Stimulated activated naive B cell treated with anti-CD40 and anti-IgM and Interleukin-4, amounts not matched to agents 10 μg/mL and 1 μg/mL and 100 μg/mL, for 72 hours (primary cell): ENCODE measurements at regions not wholly inside any gene's neighbourhood (a gene's known extent, or its start where the extent isn't known, plus 50 kb on each side); places are given as distances from the start of the nearest gene placed in this dataset.

ENCODE experiments used
- ATAC-seq, 2 donors: fragments of 150-1000 bp; cut with Tn5 transposase; replicated peaks; 2 replicates each; pipeline ENCODE4 v1.10.0; 2021; ENCODE audit warnings: moderate library complexity in 1 of 2
- DNase-seq: peaks from one replicate; pipeline ENCODE4 v3.0.0; 2021
- H3K27ac Mint-ChIP-seq: one replicate; pipeline ENCODE4 v1.8.0; 2022; ENCODE audit warnings: mild to moderate bottlenecking, mixed read lengths
- H3K27me3 Mint-ChIP-seq, 2 donors: one replicate each; pipeline ENCODE4 v1.8.0; 2022; ENCODE audit warnings: mixed read lengths in 2 of 2
- H3K36me3 Mint-ChIP-seq, 2 donors: one replicate each; pipeline ENCODE4 v1.8.0; 2022; ENCODE audit warnings: mixed read lengths in 2 of 2, mild to moderate bottlenecking in 1 of 2
- H3K4me1 Mint-ChIP-seq, 2 donors: one replicate each; pipeline ENCODE4 v1.8.0; 2022; ENCODE audit warnings: mixed read lengths in 2 of 2, mild to moderate bottlenecking in 1 of 2
- H3K4me3 Mint-ChIP-seq, 2 donors: one replicate each; pipeline ENCODE4 v1.8.0; 2022; ENCODE audit warnings: mild to moderate bottlenecking in 2 of 2, mixed read lengths in 2 of 2, moderate library complexity in 1 of 2
- H3K9me3 Mint-ChIP-seq, 2 donors: one replicate each; pipeline ENCODE4 v1.8.0; 2022; ENCODE audit warnings: mixed read lengths in 2 of 2, mild to moderate bottlenecking in 1 of 2

DNA sequence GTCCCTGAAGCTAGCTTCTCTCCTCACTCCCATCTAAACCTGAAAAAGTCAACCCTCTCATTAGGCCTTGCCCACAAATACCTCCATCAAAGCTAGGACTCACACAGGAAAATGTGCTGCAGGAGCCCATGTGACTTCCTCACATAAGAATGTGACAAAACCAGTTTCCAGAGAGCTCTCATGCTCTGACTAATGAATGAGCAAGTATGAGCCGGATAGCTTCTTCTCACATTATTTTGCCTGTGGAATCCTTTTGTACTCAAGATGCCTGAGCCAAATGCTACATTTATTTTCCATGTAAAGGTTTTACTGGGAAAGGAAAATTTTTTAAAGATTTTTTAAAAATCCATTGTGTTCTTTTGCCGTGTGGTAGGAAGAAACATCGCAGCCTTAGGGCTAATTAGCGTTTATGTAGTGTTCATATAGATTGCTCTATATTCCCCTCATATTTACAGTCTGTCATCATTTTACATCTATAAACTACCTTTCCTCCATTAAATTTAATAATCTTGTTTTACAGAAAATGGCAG, 68.6 kb upstream of the CCN6 start:
- H3K4me1 Mint-ChIP-seq: peaks cover 10 to 13% of the 10 kb centered on the region in 2 donors

DNA sequence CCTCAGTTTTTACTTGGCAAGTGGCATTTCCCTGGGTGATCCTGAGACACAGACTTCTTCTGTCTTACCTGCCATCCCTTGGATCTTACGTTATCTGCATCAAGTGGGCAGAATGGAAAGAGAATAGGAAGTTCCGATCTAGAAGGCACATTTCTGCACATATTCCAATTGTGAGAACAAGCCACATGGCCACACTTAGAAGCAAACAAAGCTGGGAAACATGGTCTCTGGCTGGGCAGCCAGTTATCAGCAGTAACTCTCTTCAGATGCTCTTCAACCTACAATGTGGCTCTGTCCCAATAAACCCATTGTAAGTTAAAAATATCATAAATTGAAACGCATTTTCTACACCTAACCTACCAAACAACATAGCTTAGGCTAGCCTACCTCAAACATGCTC, 67.3 kb upstream of the CCN6 start:
- Mint-ChIP-seq H3K4me3 (no peak overlapping the region), H3K9me3 (no peaks in the 10 kb centered on the region), H3K27me3 (peaks cover 7 to 10% of the 10 kb centered on the region in 2 donors), H3K36me3 (no peaks in the 10 kb centered on the region), H3K27ac (no peak overlapping the region), H3K4me1 (peaks cover 10 to 13% of the 10 kb centered on the region in 2 donors)
- DNase-seq: no peak
- no peak for ATAC-seq

More for the DNA sequence above, 68.6 kb upstream of the CCN6 start:
- Mint-ChIP-seq H3K36me3 (no peaks in the 10 kb centered on the region), H3K4me3 (no peak overlapping the region), H3K27ac (no peak overlapping the region), H3K27me3 (peaks cover 0 to 4% of the 10 kb centered on the region in 2 donors), H3K9me3 (no peaks in the 10 kb centered on the region)
- DNase-seq (no peak), ATAC-seq (no peak)

DNA sequence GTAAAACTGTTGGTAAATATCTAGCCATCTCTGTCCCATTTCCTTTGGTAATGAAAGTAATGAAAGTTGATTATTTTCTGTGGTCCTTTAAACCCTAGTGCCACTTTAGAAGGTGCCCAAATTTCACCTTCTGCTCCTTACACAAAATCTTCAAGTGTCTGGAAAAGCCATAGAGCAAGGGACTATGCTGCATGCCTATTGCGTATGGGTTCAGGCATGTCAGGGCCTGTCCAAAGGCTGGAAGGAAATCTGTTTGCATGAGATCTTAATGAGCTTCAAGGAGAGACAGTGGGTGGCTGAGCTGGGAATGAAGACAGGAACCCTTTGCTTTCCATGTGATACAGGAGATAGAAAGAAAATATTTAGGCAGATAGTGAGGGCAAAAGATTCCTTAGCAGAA, 66.6 kb upstream of the CCN6 start:
- Mint-ChIP-seq H3K4me3 (no peak overlapping the region), H3K9me3 (no peaks in the 10 kb centered on the region), H3K4me1 (peaks cover 10 to 14% of the 10 kb centered on the region in 2 donors)

DNA sequence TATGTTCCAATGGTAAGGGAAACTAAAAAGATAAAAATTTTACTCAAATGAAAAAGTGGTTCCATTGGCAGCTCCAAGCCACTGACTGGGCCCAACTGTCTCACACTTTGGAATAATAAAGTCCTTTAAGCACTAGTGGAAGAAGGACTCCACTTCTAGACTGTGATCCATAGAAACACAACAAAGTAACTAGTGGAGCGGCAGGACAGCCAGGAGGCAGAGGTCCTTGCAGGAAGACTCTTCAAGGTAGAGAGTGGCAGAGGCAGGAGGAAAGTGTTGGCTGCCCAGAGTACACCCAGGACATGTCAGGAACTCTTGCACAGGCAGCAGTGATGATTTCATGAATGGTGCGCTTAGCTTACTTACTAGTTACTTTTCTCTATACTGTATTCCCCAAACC, 65.0 kb upstream of the CCN6 start:
- no peak for ATAC-seq

More for the DNA sequence above, 66.6 kb upstream of the CCN6 start:
- peaks cover 9 to 10% of the 10 kb centered on the region in 2 donors for H3K27me3 Mint-ChIP-seq
- no peak overlapping the region for H3K27ac Mint-ChIP-seq
- DNase-seq (no peak), ATAC-seq (no peak)
- no peaks in the 10 kb centered on the region for H3K36me3 Mint-ChIP-seq

DNA sequence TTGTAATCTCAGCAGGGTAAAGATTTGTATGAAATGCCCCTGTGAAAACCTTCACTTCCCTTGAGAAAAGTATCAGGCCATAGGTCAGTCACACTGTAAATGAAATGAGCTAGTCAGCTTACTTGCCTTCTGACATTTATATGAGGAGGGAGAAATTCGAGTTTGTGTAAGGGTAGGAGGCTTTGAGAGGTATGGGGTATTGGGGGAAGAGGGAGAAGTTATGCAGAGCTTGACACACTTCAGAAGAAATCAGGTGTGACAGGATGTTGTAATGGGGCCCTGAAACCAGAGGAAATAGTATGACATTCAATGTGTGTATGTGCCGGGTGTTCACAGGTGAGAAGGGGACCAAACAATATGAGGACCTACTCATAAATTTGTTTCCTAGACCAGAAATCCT, 64.2 kb upstream of the CCN6 start:
- Mint-ChIP-seq H3K27me3 (peaks cover 11 to 16% of the 10 kb centered on the region in 2 donors), H3K9me3 (no peaks in the 10 kb centered on the region), H3K36me3 (no peaks in the 10 kb centered on the region), H3K4me1 (peaks cover 23 to 27% of the 10 kb centered on the region in 2 donors), H3K27ac (peak overlapping the region; percentile 28), H3K4me3 (no peak overlapping the region)
- ATAC-seq (peak; percentile 69 to 84), DNase-seq (no peak)

More for the DNA sequence above, 65.0 kb upstream of the CCN6 start:
- Mint-ChIP-seq H3K36me3 (no peaks in the 10 kb centered on the region), H3K27me3 (peaks cover 10 to 14% of the 10 kb centered on the region in 2 donors), H3K9me3 (no peaks in the 10 kb centered on the region), H3K4me1 (peaks cover 23 to 27% of the 10 kb centered on the region in 2 donors), H3K27ac (no peak overlapping the region), H3K4me3 (no peak overlapping the region)
- DNase-seq: no peak

DNA sequence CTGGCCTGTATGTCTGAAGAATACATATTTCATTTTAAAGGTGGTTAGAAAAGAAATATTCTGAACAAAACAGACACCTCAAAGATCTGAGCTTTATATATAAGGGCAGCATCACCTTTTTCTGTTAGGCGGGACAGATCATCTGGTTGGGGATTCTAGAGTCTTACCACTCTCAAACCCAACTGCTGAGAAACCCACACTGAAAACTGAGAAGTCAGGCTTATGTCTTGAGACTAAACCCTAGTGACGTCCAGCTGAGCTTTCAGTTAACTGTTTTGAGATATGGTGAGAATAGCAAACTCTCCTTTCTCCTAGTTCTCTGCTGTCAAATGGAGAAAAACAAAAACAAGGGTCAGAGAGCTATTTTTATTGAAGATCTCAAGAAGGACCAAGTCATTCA, 63.7 kb upstream of the CCN6 start:
- Mint-ChIP-seq H3K4me3 (no peak overlapping the region), H3K4me1 (peaks cover 23 to 27% of the 10 kb centered on the region in 2 donors), H3K9me3 (no peaks in the 10 kb centered on the region), H3K36me3 (no peaks in the 10 kb centered on the region), H3K27me3 (peaks cover 15 to 20% of the 10 kb centered on the region in 2 donors), H3K27ac (no peak overlapping the region)
- DNase-seq (no peak), ATAC-seq (no peak)

DNA sequence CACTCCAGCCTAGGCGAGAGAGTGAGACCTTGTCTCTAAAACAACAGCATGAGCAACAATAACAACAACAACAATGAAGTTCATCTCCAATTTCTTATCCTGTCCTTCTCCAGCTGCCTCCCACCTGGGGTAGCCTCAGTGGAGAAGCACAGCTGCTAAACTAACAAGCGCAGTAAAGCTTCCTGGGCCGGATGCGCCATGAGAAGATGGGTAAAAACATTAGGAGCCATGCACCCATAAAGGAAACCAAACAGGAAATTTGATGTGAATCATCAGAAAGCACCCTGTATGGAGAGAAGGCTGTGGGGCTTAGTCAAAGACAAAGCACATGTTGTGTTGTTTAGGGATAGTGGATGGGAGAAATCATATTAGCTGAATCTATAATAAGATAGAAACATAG, 61.1 kb upstream of the CCN6 start:
- no peak overlapping the region for H3K27ac Mint-ChIP-seq

DNA sequence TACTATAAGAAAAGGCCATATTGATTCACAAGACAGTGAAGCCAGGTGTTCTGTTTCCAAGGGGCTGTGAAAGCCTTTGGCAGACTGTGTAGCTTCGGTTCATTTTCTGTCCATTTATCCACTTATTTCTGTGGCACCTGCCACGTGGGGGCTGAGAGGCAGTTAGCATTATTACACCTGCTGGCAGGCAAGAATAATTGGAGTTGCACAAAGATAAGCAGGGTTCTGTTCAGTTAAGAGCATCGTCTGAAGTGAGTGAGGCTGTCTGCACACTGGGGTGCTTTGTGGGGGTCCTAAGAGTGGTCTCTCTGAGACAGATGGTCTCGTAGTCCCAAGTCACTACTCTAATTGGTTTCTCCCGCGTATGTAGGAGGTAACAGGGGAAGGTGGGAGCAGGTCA, 60.6 kb upstream of the CCN6 start:
- H3K27me3 Mint-ChIP-seq: peaks cover 11 to 20% of the 10 kb centered on the region in 2 donors
- no peak overlapping the region for H3K27ac Mint-ChIP-seq
- no peaks in the 10 kb centered on the region for H3K9me3 Mint-ChIP-seq
- H3K4me3 Mint-ChIP-seq: no peak overlapping the region
- no peaks in the 10 kb centered on the region for H3K36me3 Mint-ChIP-seq
- DNase-seq: no peak
- no peak for ATAC-seq
- peaks cover 25 to 32% of the 10 kb centered on the region in 2 donors for H3K4me1 Mint-ChIP-seq

More for the DNA sequence above, 61.1 kb upstream of the CCN6 start:
- ATAC-seq (peak in 1 of 2 donors; percentile 72), DNase-seq (no peak)
- Mint-ChIP-seq H3K4me1 (peaks cover 25 to 32% of the 10 kb centered on the region in 2 donors), H3K36me3 (no peaks in the 10 kb centered on the region), H3K4me3 (no peak overlapping the region), H3K27me3 (peaks cover 11 to 20% of the 10 kb centered on the region in 2 donors), H3K9me3 (no peaks in the 10 kb centered on the region)

DNA sequence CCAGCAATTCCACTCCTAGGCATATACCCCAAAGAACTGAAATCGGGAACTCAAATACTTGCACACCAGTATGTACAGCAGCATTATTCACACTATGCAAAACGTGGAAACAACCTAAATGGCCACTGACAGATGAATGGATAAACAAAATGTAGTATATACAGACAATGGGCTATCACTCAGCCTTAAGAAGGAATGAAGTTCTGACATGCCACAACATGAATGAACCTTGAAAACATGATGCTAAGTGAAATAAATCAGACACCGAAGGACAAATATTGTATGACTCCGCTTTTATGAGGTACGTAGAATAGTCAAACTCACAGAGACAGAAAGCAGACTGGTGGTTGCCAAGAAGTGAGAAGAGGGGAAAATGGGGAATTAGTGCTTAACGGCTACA, 59.1 kb upstream of the CCN6 start:
- Mint-ChIP-seq H3K36me3 (no peaks in the 10 kb centered on the region), H3K4me1 (peaks cover 19 to 23% of the 10 kb centered on the region in 2 donors), H3K4me3 (no peak overlapping the region), H3K9me3 (no peaks in the 10 kb centered on the region), H3K27ac (no peak overlapping the region), H3K27me3 (peaks cover 11 to 20% of the 10 kb centered on the region in 2 donors)
- DNase-seq: no peak
- no peak for ATAC-seq

DNA sequence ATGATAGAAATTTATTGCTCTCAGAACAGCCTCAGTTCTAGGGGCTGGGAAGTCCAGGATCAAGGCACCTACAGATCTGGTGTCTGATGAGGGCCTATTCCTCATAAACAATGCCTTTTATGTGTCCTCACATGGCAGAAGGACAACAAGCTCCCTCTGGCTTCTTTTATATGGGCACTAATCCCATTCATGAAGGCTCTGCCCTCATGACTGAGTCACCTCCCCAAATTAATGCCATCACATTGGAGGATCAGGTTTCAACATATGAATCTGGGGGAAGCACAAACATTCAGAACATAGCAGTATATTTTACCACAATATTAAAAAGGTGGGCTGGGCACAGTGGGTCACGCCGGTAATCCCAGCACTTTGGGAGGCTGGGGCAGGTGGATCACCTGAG, 58.5 kb upstream of the CCN6 start:
- Mint-ChIP-seq H3K4me1 (peaks cover 15 to 19% of the 10 kb centered on the region in 2 donors), H3K36me3 (no peaks in the 10 kb centered on the region), H3K27me3 (peaks cover 11 to 20% of the 10 kb centered on the region in 2 donors), H3K27ac (no peak overlapping the region), H3K4me3 (no peak overlapping the region), H3K9me3 (no peaks in the 10 kb centered on the region)
- no peak for ATAC-seq
- no peak for DNase-seq

DNA sequence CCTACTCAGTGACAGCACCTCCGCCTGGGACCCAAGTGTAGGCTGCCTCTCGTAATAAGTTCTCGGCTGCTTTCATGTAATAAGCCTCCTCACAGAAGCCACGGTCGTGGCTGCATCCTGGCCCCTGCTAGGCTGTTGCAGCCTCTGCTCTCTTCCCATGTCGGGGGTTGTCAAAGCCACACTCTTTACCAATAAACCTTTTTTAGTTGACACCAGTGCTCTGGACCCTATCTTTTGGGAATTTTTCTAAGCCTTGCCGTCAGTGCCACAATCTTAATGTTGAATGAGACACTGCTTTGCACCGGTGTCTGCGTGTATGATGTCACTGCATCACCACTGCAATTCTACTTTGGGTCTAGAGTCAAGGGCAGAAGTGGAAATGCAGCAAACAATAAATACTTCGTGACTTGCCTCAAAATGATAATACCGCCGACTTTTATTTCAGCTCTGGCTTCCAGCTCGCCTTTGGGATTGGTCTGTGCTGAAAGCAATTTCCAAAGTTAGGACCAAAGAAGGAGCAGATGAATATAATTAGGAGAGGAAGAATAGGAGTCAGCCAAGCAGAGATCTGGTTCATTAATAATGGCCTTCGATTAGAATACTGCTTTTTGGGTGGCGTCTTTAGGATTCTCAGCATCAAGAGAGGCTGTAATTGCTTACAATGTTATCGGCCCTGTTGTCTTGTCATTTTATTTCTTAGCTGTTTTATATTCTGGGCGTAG, 57.6 kb upstream of the CCN6 start:
- H3K27ac Mint-ChIP-seq: no peak overlapping the region
- H3K4me3 Mint-ChIP-seq: no peak overlapping the region
- H3K4me1 Mint-ChIP-seq: peaks cover 15 to 19% of the 10 kb centered on the region in 2 donors

DNA sequence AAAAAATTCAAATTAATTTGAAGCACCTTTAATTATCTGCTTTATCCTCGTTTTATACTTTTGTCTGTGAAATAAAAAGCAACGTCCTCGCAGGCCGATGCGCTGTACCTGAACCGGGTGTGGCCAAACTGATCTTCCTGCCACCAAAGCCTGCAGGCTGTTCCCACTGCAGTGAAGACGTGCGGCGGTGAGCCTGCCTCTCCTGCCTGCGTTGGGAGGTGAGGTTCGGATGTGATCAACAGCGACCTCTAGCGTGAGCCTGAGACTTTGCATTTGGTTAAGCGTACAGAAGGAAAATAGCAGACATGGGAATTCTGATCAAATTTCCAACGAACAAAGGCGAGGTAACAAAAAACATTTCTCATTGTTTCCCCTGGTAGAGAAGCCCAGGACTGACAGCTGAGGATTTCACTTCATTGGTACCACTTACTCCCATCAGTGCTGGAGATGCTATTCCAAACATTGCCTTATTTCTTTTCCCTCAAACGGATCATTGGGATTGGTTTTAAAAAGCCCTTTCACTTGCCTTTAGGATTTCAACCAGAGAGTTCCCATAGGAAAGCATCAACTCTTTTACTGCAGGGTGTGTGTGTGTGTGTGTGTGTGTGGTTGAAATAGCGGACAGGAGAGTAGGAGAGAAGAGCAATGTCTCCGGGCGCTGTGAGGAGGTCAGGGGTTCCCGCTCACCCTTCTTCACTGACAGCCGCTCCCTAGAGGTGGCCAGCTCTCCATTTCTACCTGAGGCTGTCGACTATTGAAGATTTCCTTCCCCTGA, 56.6 kb upstream of the CCN6 start:
- Mint-ChIP-seq H3K27ac (no peak overlapping the region), H3K9me3 (no peaks in the 10 kb centered on the region), H3K27me3 (peaks cover 4 to 12% of the 10 kb centered on the region in 2 donors), H3K4me3 (peak overlapping the region in 1 of 2 donors; percentile 69), H3K36me3 (no peaks in the 10 kb centered on the region), H3K4me1 (peaks cover 15 to 18% of the 10 kb centered on the region in 2 donors)
- ATAC-seq (peak; percentile 80 to 88), DNase-seq (peak; percentile 58)

More for the DNA sequence above, 57.6 kb upstream of the CCN6 start:
- H3K9me3 Mint-ChIP-seq: no peaks in the 10 kb centered on the region
- DNase-seq (no peak), ATAC-seq (no peak)
- no peaks in the 10 kb centered on the region for H3K36me3 Mint-ChIP-seq
- H3K27me3 Mint-ChIP-seq: peaks cover 8 to 17% of the 10 kb centered on the region in 2 donors

DNA sequence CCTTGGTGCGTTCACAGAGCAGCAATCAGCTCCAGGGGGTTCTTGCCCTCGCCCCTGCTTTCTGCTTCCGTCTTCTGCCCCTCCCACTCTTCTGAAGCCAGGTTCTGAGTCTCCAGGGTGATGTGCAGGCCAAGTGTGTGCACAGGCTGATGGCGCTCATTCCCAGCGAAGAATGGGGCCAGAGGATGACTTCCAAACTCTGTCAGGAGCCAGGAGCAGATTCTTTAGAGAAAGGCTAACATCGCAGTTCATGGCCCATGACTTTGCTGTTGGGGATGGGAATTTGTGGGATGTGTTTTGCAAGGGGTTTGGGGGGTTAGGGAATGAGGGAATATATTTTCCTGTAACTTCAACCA, 56.1 kb upstream of the CCN6 start:
- Mint-ChIP-seq H3K4me1 (peaks cover 11 to 12% of the 10 kb centered on the region in 2 donors), H3K9me3 (no peaks in the 10 kb centered on the region), H3K4me3 (no peak overlapping the region), H3K36me3 (no peaks in the 10 kb centered on the region), H3K27me3 (peaks cover 4 to 6% of the 10 kb centered on the region in 2 donors), H3K27ac (no peak overlapping the region)
- no peak for DNase-seq
- no peak for ATAC-seq

DNA sequence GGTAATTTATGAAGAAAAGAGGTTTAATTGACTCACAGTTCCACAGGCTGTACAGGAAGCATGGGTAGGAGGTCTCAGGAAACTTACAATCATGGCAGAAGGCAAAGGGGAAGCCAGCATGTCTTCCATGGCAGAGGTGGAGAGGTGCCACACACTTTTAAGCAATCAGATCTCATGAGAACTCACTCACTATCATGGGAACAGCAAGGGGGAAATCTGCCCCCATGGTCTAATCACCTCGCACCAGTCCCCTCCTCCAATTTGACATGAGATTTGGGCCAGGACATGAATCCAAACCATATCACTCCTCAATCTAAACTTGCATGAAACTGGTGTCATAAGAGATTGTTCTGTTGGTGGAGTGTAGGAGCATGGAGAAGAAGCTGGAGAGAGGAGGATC, 51.6 kb upstream of the CCN6 start:
- no peaks in the 10 kb centered on the region for H3K36me3 Mint-ChIP-seq
- no peak for DNase-seq
- no peak overlapping the region for H3K4me3 Mint-ChIP-seq
- H3K4me1 Mint-ChIP-seq: no peaks in the 10 kb centered on the region
- no peaks in the 10 kb centered on the region for H3K27me3 Mint-ChIP-seq
- no peak for ATAC-seq
- H3K27ac Mint-ChIP-seq: no peak overlapping the region
- H3K9me3 Mint-ChIP-seq: no peaks in the 10 kb centered on the region
